K562 (cell line): ENCODE measurements at regions not wholly inside any gene's neighbourhood (a gene's known extent, or its start where the extent isn't known, plus 50 kb on each side); places are given as distances from the start of the nearest gene placed in this dataset.

Source experiments
- ATAC-seq: fragments of 200-7000 bp; cut with Tn5 transposase; 3 replicates; pipeline ENCODE4 v1.9.1; 2020; ENCODE audit warnings: moderate library complexity
- BruUV-seq: library from RNA; stranded (reverse); fragments of 400-500 nt; replicated peaks from 2 replicates; lab custom pipeline; 2021; lab: Mats Ljungman, UMichigan
- CTCF ChIA-PET: fragments of 300-600 bp; formaldehyde crosslinking; extraction: SDS; loops from one replicate; lab custom pipeline; 2021; ENCODE audit warnings: low intra/inter-chr PET ratio; lab: Yijun Ruan, JAX
- POLR2A ChIA-PET: fragments of 300-600, 350-650 bp; sonication (Branson Sonifier 250); formaldehyde crosslinking; extraction: SDS; loops from one replicate; lab custom pipeline; 2021; ENCODE audit warnings: antibody characterized with exemption, inconsistent platforms; lab: Yijun Ruan, JAX
- DNase-seq, 4 experiments: peaks; one replicate each; pipeline versions ENCODE4 v3.0.0 to v3.0.0-alpha.2; 2011 to 2018; ENCODE audit warnings: low spot score in 3 of 4, mixed read lengths in 3 of 4; ENCODE audit errors: extremely low read depth in 1 of 4
- FAIRE-seq: peaks from 2 replicates; lab custom pipeline; 2011; peaks lifted over from hg19 to GRCh38; lab: Jason Lieb, UNC
- H2AFZ ChIP-seq: 2 replicates; pipeline ENCODE4 v1.6.0; 2011; ENCODE audit warnings: low read depth, low read length, control low read depth, inconsistent platforms
- H3K27ac ChIP-seq: fragments of 200-600 bp; 3 replicates; pipeline ENCODE4 v1.8.0; 2011; ENCODE audit warnings: low read depth, mild to moderate bottlenecking, control low read depth, inconsistent platforms, low read length, moderate library complexity, mixed read lengths; ENCODE audit errors: extremely low read depth
- H3K27me3 ChIP-seq, 2 experiments: fragments of 300-600 bp in 1 of 2; 2 replicates in 1 of 2; 3 replicates in 1 of 2; pipeline versions ENCODE4 v1.6.0 to v1.8.0; 2011; ENCODE audit warnings: inconsistent platforms in 2 of 2, low read length in 2 of 2, mild to moderate bottlenecking in 1 of 2, mixed read lengths in 1 of 2, moderate library complexity in 1 of 2; ENCODE audit not compliant: control insufficient read depth in 2 of 2, insufficient read depth in 2 of 2
- H3K36me3 ChIP-seq: fragments of 300-600 bp; 3 replicates; pipeline ENCODE4 v1.8.0; 2011; ENCODE audit warnings: mild to moderate bottlenecking, low read length, inconsistent platforms; ENCODE audit not compliant: control insufficient read depth, insufficient read depth
- H3K4me1 ChIP-seq, 2 experiments: fragments of 200-600 bp in 1 of 2; replicated peaks in 1 of 2; 2 replicates in 1 of 2; 3 replicates in 1 of 2; pipeline versions ENCODE4 v1.5.1 to v1.8.0; 2011; ENCODE audit warnings: inconsistent platforms in 2 of 2, low read length in 2 of 2, mild to moderate bottlenecking in 1 of 2, mixed read lengths in 1 of 2, moderate library complexity in 1 of 2; ENCODE audit not compliant: control insufficient read depth in 2 of 2, insufficient read depth in 2 of 2
- H3K4me2 ChIP-seq: 2 replicates; pipeline ENCODE4 v1.6.1; 2011; ENCODE audit warnings: low read length, control low read depth, inconsistent platforms, mixed read lengths; ENCODE audit not compliant: insufficient read depth
- H3K4me3 ChIP-seq: fragments of 200-600 bp; sonication (generic), shearing (Covaris generic); 2 replicates; pipeline ENCODE4 v1.5.1; 2016; ENCODE audit warnings: control low read depth, inconsistent platforms
- H3K79me2 ChIP-seq: fragments of 200-600 bp; 3 replicates; pipeline ENCODE4 v1.8.0; 2011; ENCODE audit warnings: low read length, inconsistent platforms; ENCODE audit not compliant: control insufficient read depth, insufficient read depth
- H3K9ac ChIP-seq, 2 experiments: 2 replicates each; pipeline versions ENCODE4 v1.6.0 to v1.6.1; 2011; ENCODE audit warnings: low read depth in 2 of 2, low read length in 2 of 2, control low read depth in 1 of 2, inconsistent platforms in 1 of 2, mild to moderate bottlenecking in 1 of 2, mixed read lengths in 1 of 2; ENCODE audit not compliant: insufficient read depth in 1 of 2
- H3K9me1 ChIP-seq: one replicate; pipeline ENCODE4 v1.6.0; 2011; ENCODE audit warnings: inconsistent platforms, mild to moderate bottlenecking, low read length, moderate library complexity; ENCODE audit not compliant: control insufficient read depth, insufficient read depth
- H3K9me3 ChIP-seq: replicated peaks from 2 replicates; pipeline ENCODE4 v1.5.1; 2011; ENCODE audit warnings: low read depth, low read length, inconsistent platforms; ENCODE audit not compliant: control insufficient read depth, insufficient read depth
- H4K20me1 ChIP-seq: replicated peaks from 2 replicates; pipeline ENCODE4 v1.6.1; 2011; ENCODE audit warnings: low read length, inconsistent platforms, mixed read lengths; ENCODE audit not compliant: control insufficient read depth, insufficient read depth
- CC2D1A ChIP-seq: fragments of 450-650 bp; IDR thresholded peaks from 2 replicates; pipeline ENCODE4 v1.6.1; 2017; ENCODE audit warnings: mild to moderate bottlenecking
- CREB5 ChIP-seq: fragments of 250-450 bp; sonication (Bioruptor Pico); IDR thresholded peaks from 2 replicates; pipeline ENCODE4 v1.5.0; 2020; ENCODE audit warnings: mild to moderate bottlenecking
- DACH1 ChIP-seq: fragments of 450-650 bp; IDR thresholded peaks from 2 replicates; pipeline ENCODE4 v1.6.1; 2018; ENCODE audit not compliant: partially characterized antibody
- GATAD2B ChIP-seq: fragments of 450-650 bp; IDR thresholded peaks from 2 replicates; pipeline ENCODE4 v1.6.1; 2017; ENCODE audit warnings: mild to moderate bottlenecking, borderline replicate concordance
- HSF4 ChIP-seq: fragments of 250-450 bp; sonication (Bioruptor Pico); IDR thresholded peaks from 2 replicates; pipeline ENCODE4 v2.1.2; 2022; ENCODE audit warnings: mild to moderate bottlenecking, moderate library complexity, borderline replicate concordance
- MCM2 ChIP-seq: fragments of 450-650 bp; IDR thresholded peaks from 2 replicates; pipeline ENCODE4 v1.6.1; 2017; ENCODE audit warnings: low read depth, mild to moderate bottlenecking
- MCM3 ChIP-seq: fragments of 450-650 bp; IDR thresholded peaks from 2 replicates; pipeline ENCODE4 v1.6.1; 2016
- NFYB ChIP-seq: IDR thresholded peaks from 2 replicates; pipeline ENCODE4 v1.6.1; 2011; ENCODE audit warnings: mild to moderate bottlenecking, moderate library complexity; ENCODE audit not compliant: insufficient read length; ENCODE audit errors: extremely low read depth
- PCBP1 ChIP-seq: fragments of 200-400 bp; formaldehyde crosslinking; IDR thresholded peaks from 2 replicates; pipeline ENCODE4 v1.6.1; 2018; ENCODE audit warnings: mild to moderate bottlenecking, low read depth, low read length; ENCODE audit not compliant: poor library complexity, severe bottlenecking
- RBFOX2 ChIP-seq: fragments of 200-400 bp; formaldehyde crosslinking; IDR thresholded peaks from 2 replicates; pipeline ENCODE4 v1.6.1; 2017; ENCODE audit warnings: low read depth, mild to moderate bottlenecking, low read length, moderate library complexity
- SMARCA4 ChIP-seq: fragments of 450-650 bp; IDR thresholded peaks from 2 replicates; pipeline ENCODE4 v1.6.1; 2016
- SMARCB1 ChIP-seq: IDR thresholded peaks from 2 replicates; pipeline ENCODE4 v1.6.1; 2011; ENCODE audit warnings: improper control_type of control experiment, low read depth; ENCODE audit not compliant: insufficient read length
- ZBTB1 ChIP-seq: sonication (generic); formaldehyde crosslinking; IDR thresholded peaks from 2 replicates; pipeline ENCODE4 v1.8.1; 2023; ENCODE audit warnings: missing genetic modification reagents, low read depth, mild to moderate bottlenecking, borderline replicate concordance
- in situ Hi-C: fragments of 300-500 bp; cut with MboI; formaldehyde crosslinking; loops from 4 replicates; pipeline ENCODE4 v1.15.0; 2018; ENCODE audit warnings: inconsistent platforms, mixed read lengths
- intact Hi-C: fragments of 100-400 bp; cut with micrococcal nuclease; formaldehyde crosslinking; loops from 2 replicates; pipeline ENCODE4 v1.14.2; 2022
- TF ChIP-seq, protein P1 (sequence below): fragments of 250-450 bp; sonication (Bioruptor Pico); IDR thresholded peaks from 2 replicates; pipeline ENCODE4 v1.4.0; 2020
- TF ChIP-seq, protein P2 (sequence below): fragments of 450-650 bp; IDR thresholded peaks from 2 replicates; pipeline ENCODE4 v1.6.1; 2017; ENCODE audit warnings: mild to moderate bottlenecking, moderate library complexity
- TF ChIP-seq, protein P3 (sequence below): fragments of 450-650 bp; formaldehyde crosslinking; IDR thresholded peaks from 2 replicates; pipeline ENCODE4 v1.4.0; 2020; ENCODE audit warnings: mild to moderate bottlenecking, moderate library complexity
- TF ChIP-seq, protein P4 (sequence below): sonication (generic); formaldehyde crosslinking; IDR thresholded peaks from 2 replicates; pipeline ENCODE4 v1.8.0; 2022; ENCODE audit warnings: mild to moderate bottlenecking, missing genetic modification reagents, borderline replicate concordance

GRCh38 chr9:87178302-87178701 lies 231.0 kb upstream of the GAS1 start:
- ChIA-PET POLR2A (interaction anchor here (0.9 kb wide), 1 partner anchor 18 kb away, joined by 3 read pairs; no protein-coding TSS in a partner anchor), CTCF (no interaction called here)
- no peaks in the 10 kb centered on the region for H3K27me3 ChIP-seq
- no peaks in the 10 kb centered on the region for H3K4me1 ChIP-seq
- H3K9me3 ChIP-seq = no peaks in the 10 kb centered on the region
- no TSS peak for BruUV-seq
- H3K79me2 ChIP-seq = no peaks in the 10 kb centered on the region
- no peak for FAIRE-seq
- intact Hi-C loops = no loop called here
- no peak overlapping the region for H3K4me3 ChIP-seq
- no peak for TF ChIP-seq DACH1
- TF ChIP-seq GATAD2B = no peak
- TF ChIP-seq, protein P1, sequence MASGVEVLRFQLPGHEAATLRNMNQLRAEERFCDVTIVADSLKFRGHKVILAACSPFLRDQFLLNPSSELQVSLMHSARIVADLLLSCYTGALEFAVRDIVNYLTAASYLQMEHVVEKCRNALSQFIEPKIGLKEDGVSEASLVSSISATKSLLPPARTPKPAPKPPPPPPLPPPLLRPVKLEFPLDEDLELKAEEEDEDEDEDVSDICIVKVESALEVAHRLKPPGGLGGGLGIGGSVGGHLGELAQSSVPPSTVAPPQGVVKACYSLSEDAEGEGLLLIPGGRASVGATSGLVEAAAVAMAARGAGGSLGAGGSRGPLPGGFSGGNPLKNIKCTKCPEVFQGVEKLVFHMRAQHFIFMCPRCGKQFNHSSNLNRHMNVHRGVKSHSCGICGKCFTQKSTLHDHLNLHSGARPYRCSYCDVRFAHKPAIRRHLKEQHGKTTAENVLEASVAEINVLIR (CRISPR knock-in tag) = no peak
- TF ChIP-seq MCM2 = no peak
- no peak for TF ChIP-seq CREB5 (CRISPR knock-in tag)
- TF ChIP-seq, protein P2, sequence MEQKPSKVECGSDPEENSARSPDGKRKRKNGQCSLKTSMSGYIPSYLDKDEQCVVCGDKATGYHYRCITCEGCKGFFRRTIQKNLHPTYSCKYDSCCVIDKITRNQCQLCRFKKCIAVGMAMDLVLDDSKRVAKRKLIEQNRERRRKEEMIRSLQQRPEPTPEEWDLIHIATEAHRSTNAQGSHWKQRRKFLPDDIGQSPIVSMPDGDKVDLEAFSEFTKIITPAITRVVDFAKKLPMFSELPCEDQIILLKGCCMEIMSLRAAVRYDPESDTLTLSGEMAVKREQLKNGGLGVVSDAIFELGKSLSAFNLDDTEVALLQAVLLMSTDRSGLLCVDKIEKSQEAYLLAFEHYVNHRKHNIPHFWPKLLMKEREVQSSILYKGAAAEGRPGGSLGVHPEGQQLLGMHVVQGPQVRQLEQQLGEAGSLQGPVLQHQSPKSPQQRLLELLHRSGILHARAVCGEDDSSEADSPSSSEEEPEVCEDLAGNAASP = no peak
- TF ChIP-seq SMARCA4 = no peak
- no peak for TF ChIP-seq SMARCB1
- TF ChIP-seq CC2D1A = no peak
- TF ChIP-seq, protein P3, sequence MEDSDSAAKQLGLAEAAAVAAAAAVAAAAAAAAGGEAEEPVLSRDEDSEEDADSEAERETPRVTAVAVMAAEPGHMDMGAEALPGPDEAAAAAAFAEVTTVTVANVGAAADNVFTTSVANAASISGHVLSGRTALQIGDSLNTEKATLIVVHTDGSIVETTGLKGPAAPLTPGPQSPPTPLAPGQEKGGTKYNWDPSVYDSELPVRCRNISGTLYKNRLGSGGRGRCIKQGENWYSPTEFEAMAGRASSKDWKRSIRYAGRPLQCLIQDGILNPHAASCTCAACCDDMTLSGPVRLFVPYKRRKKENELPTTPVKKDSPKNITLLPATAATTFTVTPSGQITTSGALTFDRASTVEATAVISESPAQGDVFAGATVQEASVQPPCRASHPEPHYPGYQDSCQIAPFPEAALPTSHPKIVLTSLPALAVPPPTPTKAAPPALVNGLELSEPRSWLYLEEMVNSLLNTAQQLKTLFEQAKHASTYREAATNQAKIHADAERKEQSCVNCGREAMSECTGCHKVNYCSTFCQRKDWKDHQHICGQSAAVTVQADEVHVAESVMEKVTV (CRISPR knock-in tag) = no peak
- TF ChIP-seq HSF4 (CRISPR knock-in tag) = no peak
- TF ChIP-seq, protein P4, sequence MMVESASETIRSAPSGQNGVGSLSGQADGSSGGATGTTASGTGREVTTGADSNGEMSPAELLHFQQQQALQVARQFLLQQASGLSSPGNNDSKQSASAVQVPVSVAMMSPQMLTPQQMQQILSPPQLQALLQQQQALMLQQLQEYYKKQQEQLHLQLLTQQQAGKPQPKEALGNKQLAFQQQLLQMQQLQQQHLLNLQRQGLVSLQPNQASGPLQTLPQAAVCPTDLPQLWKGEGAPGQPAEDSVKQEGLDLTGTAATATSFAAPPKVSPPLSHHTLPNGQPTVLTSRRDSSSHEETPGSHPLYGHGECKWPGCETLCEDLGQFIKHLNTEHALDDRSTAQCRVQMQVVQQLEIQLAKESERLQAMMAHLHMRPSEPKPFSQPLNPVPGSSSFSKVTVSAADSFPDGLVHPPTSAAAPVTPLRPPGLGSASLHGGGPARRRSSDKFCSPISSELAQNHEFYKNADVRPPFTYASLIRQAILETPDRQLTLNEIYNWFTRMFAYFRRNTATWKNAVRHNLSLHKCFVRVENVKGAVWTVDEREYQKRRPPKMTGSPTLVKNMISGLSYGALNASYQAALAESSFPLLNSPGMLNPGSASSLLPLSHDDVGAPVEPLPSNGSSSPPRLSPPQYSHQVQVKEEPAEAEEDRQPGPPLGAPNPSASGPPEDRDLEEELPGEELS (CRISPR knock-in tag) = no peak
- TF ChIP-seq PCBP1 = no peak
- TF ChIP-seq NFYB = no peak
- no peak for TF ChIP-seq RBFOX2
- TF ChIP-seq MCM3 = no peak
- TF ChIP-seq ZBTB1 (CRISPR knock-in tag) = no peak
- no peak for ATAC-seq
- H2AFZ ChIP-seq = no peak overlapping the region
- H4K20me1 ChIP-seq = no peaks in the 10 kb centered on the region
- DNase-seq = no peak
- in situ Hi-C loops = no loop called here
- no peaks in the 10 kb centered on the region for H3K9me1 ChIP-seq
- H3K27ac ChIP-seq = no peak overlapping the region
- no peaks in the 10 kb centered on the region for H3K36me3 ChIP-seq
- H3K9ac ChIP-seq = no peak overlapping the region
- H3K4me2 ChIP-seq = no peak overlapping the region
